HCEC 1CT (cell line): ENCODE measurements at regions not wholly inside any gene's neighbourhood (a gene's known extent, or its start where the extent isn't known, plus 50 kb on each side); places are given as distances from the start of the nearest gene placed in this dataset.

ENCODE experiments used
- DNase-seq: peaks from one replicate; pipeline ENCODE4 v3.0.0-alpha.2; 2017

- no peak for DNase-seq
These were observed 466.5 kb upstream of the MAF start for GRCh38 chr16:80066805-80067580.

- DNase-seq, result no peak
These were observed 465.0 kb upstream of the MAF start for GRCh38 chr16:80065541-80065940.

- no peak for DNase-seq
These were observed 463.2 kb upstream of the MAF start for GRCh38 chr16:80063713-80064069.

- no peak for DNase-seq
These were observed 462.6 kb upstream of the MAF start for GRCh38 chr16:80063031-80063712.

- DNase-seq, result no peak
These were observed 462.0 kb upstream of the MAF start for GRCh38 chr16:80062361-80063030.

- no peak for DNase-seq
These were observed 459.9 kb upstream of the MAF start for GRCh38 chr16:80060470-80060869.

- no peak for DNase-seq
These were observed 459.3 kb upstream of the MAF start for GRCh38 chr16:80059836-80060235.

GRCh38 chr16:80058214-80058613 lies 457.7 kb upstream of the MAF start:
- DNase-seq, result no peak

- DNase-seq, result no peak
These were observed 455.8 kb upstream of the MAF start for GRCh38 chr16:80056324-80056723.

GRCh38 chr16:80055831-80056230 lies 455.3 kb upstream of the MAF start:
- DNase-seq, result no peak

GRCh38 chr16:80054647-80055046 lies 454.1 kb upstream of the MAF start:
- no peak for DNase-seq

- no peak for DNase-seq
These were observed 450.5 kb upstream of the MAF start for GRCh38 chr16:80051040-80051439.

- no peak for DNase-seq
These were observed 447.7 kb upstream of the MAF start for GRCh38 chr16:80048250-80048649.

- DNase-seq, result no peak
These were observed 447.3 kb upstream of the MAF start for GRCh38 chr16:80047842-80048241.

- DNase-seq, result no peak
These were observed 446.3 kb upstream of the MAF start for GRCh38 chr16:80046848-80047247.

- no peak for DNase-seq
These were observed 445.7 kb upstream of the MAF start for GRCh38 chr16:80046261-80046660.

- no peak for DNase-seq
These were observed 445.3 kb upstream of the MAF start for GRCh38 chr16:80045861-80046260.

GRCh38 chr16:80041410-80041809 lies 440.9 kb upstream of the MAF start:
- no peak for DNase-seq

- DNase-seq, result no peak
These were observed 440.3 kb upstream of the MAF start for GRCh38 chr16:80040814-80041213.

GRCh38 chr16:80040413-80040812 lies 439.9 kb upstream of the MAF start:
- DNase-seq, result no peak

- DNase-seq, result no peak
These were observed 439.2 kb upstream of the MAF start for GRCh38 chr16:80039777-80040176.

- DNase-seq, result no peak
These were observed 438.0 kb upstream of the MAF start for GRCh38 chr16:80038566-80038965.

GRCh38 chr16:80034948-80035663 lies 434.6 kb upstream of the MAF start:
- no peak for DNase-seq

GRCh38 chr16:80034469-80034826 lies 433.9 kb upstream of the MAF start:
- no peak for DNase-seq
